HG02642 (cell line): ENCODE measurements at regions not wholly inside any gene's neighbourhood (a gene's known extent, or its start where the extent isn't known, plus 50 kb on each side); places are given as distances from the start of the nearest gene placed in this dataset.

Experiments
- ATAC-seq: cut with Tn5 transposase; IDR thresholded peaks from one replicate; pipeline ENCODE4 v1.9.1; 2021; ENCODE audit warnings: mild to moderate bottlenecking; ENCODE audit not compliant: unreplicated experiment, poor library complexity

DNA sequence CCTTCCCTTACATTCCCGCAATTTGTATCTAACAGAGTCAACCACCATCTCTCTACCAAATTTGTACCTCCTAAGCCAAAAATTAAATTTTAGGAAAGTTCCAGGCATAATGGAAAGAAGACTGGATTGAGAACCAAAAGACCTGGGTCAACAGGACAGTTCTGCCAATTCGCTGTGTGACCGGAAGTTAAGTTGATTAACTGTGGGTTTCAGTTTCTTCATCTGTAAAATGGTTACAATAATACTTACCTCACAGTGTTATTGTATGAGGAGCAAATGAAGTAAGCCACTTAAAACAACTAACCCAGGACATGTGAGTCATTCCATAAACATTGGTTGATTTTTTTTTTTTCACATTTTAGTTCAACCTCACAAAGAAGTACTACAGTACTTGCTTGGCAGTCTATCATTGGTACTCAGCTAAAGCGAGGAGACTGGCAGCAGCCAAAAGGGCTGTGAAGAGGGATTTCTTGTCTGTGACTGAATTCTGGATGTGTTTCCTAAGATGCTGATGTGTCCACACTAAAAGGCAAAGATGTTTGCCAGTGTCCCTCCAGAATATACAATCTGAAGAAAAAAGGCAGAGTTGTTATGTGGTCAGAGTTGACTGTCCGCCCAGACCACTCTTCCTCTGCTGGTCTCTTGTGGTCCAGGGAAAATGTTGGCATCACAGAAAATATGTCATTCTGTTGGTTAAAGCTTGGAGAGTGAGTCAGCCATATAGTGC is 198.6 kb downstream of the TLE1 start:
- no peak for ATAC-seq

DNA sequence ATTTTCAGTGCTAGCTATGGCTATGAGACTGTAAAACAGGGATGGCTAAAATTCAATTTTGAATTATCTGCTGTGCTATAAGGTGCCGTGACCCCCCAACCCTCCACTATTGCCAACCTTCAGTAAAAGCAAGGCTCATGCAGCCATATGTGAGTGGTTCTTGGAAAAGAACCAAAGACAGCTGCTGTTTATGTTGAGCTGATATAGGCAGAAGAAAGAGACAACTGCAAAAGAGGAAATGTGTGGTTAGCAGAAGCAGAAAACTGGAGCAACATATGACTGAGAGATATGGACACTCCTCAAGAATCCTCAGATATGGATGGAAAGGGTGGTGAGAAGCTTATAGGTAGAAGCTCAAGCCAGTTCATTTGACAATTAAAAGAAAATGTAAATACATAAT is 200.3 kb downstream of the TLE1 start:
- no peak for ATAC-seq

DNA sequence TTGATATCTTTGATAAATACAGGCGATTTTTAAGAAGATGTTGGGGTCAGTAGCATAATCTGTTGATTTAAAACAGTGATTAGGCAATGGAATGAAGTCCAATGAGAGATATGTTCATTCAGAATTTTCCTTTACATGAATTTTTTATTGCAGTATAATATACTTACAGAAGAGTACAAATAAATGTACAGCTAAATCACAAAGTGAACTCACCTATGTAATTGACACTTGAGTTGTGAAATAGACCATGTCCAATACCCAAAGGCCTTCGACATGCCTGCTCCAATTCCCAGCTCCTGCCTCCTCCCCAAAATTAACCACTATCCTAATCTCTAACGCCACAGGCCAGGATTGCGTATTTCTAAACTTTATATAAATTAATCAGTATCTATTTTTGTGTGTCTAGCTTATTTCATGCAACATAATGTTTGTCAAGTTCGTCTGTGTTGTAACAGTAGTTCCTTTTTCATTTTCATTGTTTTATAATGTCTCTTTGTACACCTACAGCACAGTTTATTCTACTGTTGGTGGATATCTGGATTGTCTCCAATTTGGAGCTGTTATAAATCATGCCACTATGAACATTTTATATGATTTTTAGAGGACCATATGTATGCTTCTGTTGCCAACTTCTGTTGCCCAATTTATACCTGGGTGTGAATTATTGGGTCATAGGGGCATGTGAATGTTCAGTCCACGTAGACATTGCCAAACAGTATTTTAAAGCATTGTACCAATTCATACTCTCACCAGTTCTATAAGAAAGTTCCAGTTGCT is 208.3 kb downstream of the TLE1 start:
- ATAC-seq, result no peak

DNA sequence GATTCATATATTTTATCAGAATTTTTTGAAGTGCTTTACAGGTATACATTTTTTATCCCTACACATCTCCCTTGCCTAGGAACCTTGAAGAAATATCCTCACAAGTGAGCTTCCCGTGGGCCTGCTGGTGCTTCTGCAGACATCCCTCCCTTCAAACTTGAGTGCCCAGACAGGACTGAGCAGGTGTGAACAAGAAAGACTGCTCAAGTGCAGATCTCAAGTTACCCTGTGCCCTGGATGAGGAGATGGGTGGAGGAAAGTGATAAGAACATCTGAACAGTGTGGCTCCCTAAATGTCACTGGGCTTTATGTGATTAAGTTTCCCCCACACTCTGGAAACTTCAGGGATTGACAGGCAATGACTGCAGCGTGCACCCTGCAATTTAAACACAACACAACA is 209.8 kb downstream of the TLE1 start:
- no peak for ATAC-seq

GRCh38 chr9:81477669-81478068 is 211.7 kb downstream of the TLE1 start:
- ATAC-seq, result no peak

- no peak for ATAC-seq
These were observed 212.4 kb downstream of the TLE1 start for GRCh38 chr9:81476813-81477490.

- no peak for ATAC-seq
These were observed 214.6 kb downstream of the TLE1 start for GRCh38 chr9:81474792-81475191.

GRCh38 chr9:81474125-81474524 is 215.2 kb downstream of the TLE1 start:
- no peak for ATAC-seq

GRCh38 chr9:81473708-81474107 is 215.6 kb downstream of the TLE1 start:
- ATAC-seq, result no peak

DNA sequence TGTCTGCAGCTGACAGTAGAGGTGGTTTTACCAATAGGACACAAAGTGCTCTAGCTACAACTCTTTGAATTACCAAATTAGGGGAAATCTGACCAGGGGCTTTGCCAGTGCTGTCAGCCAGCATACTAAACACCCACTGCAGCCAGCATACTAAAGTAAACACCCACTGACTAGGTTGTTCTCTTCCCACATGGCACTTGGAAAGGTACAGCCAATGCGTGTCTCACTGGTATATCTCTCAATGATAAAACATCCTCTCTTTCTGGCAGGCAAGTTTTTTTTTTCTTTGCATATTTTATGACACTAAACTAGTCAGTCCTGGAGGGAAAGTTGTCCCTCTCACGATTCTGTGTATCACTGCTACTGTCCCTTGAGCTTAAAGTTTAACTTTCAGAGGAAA is 216.1 kb downstream of the TLE1 start:
- ATAC-seq, result no peak

DNA sequence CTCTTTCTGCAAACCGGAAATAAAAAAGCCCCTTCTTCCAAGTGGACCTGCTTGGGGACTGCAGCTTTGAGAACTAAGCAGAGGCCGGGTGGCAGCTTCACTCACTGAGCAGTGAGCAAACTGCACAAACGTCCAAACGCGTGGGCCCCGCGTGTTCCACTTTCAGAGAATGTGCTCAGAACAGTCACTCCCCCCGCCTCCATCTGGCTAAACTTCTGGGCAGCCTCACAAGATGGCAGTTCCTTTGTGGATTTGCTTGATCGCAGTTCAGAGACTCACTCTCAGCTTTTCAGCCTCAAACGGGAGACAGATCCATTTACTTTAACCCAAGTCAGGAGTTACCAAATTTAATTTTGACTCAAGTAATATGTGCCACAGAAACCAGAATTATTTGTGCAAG is 216.6 kb downstream of the TLE1 start:
- no peak for ATAC-seq

DNA sequence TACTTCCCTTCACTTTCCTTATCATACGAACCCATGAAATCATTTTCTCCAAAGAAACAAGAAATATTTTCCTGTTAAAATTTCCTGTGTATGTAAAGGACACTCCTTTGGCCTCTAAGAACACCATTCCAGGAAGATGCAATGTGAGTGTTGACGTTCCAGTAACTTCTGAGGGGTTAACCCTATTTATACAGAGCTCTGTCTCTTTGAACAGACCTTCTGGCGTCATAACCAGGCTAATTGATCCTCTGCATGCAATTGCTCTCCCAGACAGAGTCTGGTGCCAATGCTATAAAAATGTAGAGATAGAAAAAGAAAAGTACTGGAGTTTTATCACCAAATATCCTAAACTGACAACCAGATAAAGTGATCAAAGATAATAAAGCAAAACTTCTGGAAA is 218.5 kb downstream of the TLE1 start:
- no peak for ATAC-seq

DNA sequence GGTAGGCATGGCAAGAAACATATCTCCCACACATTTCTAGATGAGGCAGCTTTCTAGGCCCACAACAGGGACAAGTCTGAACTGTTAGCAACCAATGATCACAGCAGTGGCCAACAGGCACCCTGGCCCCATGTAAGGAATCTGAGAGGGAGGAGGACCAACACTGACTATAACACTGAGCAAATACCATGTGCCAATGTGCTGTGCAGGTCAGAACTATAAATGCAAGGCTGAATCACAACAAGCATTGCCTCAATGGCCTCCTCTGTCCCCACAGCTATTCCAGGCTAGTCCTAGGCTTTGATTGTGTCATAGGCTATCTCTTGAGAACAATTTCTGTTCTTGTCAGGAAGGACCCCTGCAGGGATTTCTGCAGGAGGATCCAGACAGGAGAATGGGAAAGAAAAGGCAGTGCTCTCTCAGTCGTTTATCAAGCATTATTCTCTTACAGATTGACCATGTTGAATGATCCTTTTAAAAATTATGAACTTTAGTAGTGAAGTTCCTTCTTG is 221.2 kb downstream of the TLE1 start:
- ATAC-seq, result no peak

- ATAC-seq, result no peak
These were observed 222.4 kb downstream of the TLE1 start for GRCh38 chr9:81466981-81467380.

DNA sequence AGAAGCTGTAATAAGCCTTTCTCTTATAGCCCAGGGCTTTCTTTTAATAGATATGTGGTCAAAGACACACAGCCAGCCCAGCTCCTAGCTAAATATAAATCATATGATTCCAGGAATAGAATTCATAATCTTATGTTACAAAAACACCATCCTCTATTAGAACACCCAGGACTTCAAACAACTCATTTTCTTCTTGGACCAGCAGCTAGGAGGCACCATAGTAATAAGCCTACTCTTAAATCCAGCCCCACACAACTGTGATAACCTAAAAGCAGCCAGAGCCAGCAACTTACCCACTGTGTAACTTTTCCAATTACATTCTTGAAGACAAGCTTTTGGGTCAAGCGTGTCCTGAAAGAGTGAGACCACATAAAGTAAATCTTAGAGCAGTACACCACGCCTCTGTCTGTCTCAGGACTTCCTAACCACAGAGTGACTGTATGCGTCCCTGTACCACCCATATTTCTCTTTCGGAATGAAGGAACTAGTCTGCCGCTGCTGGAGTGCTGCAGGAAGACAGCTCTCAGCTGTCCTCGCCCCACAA is 223.8 kb downstream of the TLE1 start:
- ATAC-seq, result no peak

GRCh38 chr9:81462801-81463200 is 226.5 kb downstream of the TLE1 start:
- no peak for ATAC-seq

DNA sequence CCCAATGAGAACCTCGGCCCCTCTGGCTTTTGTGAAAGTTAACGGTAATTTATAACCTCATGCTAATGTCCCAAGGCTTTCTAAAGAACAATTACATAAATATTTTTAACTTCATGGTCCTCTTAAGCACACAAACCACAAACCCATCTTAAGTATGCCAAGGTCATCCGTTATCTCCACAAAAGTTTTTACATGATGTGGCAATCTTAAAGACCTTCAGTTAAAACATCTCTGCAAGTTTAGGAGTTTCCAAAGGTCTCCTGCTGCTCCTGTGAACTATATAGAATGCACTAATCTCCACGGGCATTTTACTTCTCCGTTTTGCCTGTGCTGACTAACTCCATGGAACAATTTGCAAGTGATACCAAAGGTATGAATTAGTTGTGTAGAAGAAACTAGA is 228.2 kb downstream of the TLE1 start:
- ATAC-seq, result no peak

DNA sequence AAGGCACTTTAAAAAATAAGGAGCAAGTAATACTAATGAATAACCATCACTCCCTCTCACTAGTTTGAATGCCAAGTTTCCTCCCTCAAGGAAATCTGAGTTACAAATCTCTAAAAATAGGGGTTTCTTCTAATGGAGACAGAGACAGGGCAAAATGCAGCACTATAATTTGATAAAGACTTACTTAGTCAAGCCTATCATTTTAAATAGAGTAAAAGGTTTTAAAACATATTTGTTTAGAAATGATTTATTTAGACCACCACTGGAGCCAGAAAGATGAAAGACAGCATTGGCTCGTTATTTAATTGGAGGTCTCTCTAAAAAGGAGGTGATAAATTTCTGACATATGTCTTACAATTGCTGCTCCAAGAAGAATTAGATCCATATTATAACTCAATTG is 228.7 kb downstream of the TLE1 start:
- ATAC-seq, result no peak

GRCh38 chr9:81459591-81459990 is 229.8 kb downstream of the TLE1 start:
- no peak for ATAC-seq

DNA sequence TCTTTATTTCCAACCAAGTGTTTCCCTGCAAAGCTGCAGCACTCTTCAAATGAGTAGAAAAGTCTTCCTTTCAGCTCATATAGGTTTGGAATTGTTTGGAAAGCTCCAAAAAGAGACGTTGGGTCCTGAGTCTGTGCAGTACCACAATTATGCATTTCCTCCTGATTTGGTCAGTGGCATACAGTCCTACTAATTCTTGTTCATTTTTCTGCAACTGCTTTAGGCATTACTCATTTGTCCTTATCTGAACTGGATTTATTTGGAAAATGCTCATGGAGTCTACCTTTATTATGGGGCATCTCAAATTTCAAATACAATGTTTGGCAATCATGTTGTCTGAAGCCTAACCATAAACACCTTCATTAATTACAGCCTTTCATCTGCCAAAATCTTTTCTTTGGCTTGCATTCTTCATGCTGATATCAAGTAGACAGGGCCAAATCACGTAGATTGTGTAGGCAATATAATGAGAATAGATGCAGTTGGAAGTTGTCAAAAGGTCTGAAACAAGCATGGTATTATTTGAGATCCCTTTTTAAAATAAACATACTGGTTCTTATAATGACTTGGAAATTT is 232.8 kb downstream of the TLE1 start:
- ATAC-seq, result no peak
